Prostate gland (tissue), 2 donors: ENCODE measurements at regions not wholly inside any gene's neighbourhood (a gene's known extent, or its start where the extent isn't known, plus 50 kb on each side); places are given as distances from the start of the nearest gene placed in this dataset.

Experiments
- POLR2A ChIP-seq: fragments of 450-650 bp; IDR thresholded peaks from one replicate; pipeline ENCODE4 v1.6.1; 2016; ENCODE audit warnings: antibody characterized with exemption, mild to moderate bottlenecking
- POLR2AphosphoS5 ChIP-seq: sonication (generic); formaldehyde crosslinking; IDR thresholded peaks from one replicate; pipeline ENCODE4 v1.6.1; 2017; ENCODE audit warnings: antibody characterized with exemption
- TF ChIP-seq, protein P1 (sequence below), 4 experiments: fragments of 200-600 bp in 2 of 4; fragments of 450-650 bp in 2 of 4; sonication (generic) in 2 of 4; IDR thresholded peaks; 1 replicate in 3 of 4; 2 replicates in 1 of 4; pipeline ENCODE4 v1.5.1; 2016 to 2019; ENCODE audit warnings: antibody characterized with exemption in 4 of 4, mild to moderate bottlenecking in 2 of 4, moderate library complexity in 2 of 4

DNA sequence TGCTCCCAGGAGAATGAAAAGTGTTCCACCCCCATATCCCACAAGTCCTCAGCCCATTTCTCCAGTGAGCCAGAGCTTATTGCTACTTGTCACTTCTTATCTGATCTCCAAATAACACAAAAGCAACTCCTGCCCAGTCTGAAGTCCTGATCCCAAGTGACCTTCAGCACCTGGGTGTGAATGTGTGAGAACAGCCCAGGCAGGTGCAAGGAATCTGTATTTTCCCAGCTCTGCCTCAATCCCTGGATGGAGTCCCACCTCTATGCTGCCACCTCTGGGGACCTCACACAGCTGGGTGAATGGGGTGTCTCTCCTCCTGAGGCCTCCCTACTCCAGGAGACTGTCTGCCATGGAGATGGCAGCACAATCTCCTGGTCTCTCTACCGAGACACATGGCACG is 402.4 kb upstream of the PROX1 start:
- no peak for TF ChIP-seq POLR2AphosphoS5
- TF ChIP-seq, protein P1, sequence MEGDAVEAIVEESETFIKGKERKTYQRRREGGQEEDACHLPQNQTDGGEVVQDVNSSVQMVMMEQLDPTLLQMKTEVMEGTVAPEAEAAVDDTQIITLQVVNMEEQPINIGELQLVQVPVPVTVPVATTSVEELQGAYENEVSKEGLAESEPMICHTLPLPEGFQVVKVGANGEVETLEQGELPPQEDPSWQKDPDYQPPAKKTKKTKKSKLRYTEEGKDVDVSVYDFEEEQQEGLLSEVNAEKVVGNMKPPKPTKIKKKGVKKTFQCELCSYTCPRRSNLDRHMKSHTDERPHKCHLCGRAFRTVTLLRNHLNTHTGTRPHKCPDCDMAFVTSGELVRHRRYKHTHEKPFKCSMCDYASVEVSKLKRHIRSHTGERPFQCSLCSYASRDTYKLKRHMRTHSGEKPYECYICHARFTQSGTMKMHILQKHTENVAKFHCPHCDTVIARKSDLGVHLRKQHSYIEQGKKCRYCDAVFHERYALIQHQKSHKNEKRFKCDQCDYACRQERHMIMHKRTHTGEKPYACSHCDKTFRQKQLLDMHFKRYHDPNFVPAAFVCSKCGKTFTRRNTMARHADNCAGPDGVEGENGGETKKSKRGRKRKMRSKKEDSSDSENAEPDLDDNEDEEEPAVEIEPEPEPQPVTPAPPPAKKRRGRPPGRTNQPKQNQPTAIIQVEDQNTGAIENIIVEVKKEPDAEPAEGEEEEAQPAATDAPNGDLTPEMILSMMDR (IDR thresholded peaks at IDR 0.05) = no peak
- no peak for TF ChIP-seq POLR2A
